ENCODE measurements at regions not wholly inside any gene's neighbourhood (a gene's known extent, or its start where the extent isn't known, plus 50 kb on each side); places are given as distances from the start of the nearest gene placed in this dataset.

- H4K20me1 ChIP-seq (replicated peaks; ENCODE audit: control insufficient read depth, extremely low read depth, insufficient read depth, low read length) = no peaks in the 10 kb centered on the region
- no peaks in the 10 kb centered on the region for H3K79me2 ChIP-seq (ENCODE audit: control insufficient read depth, insufficient read depth, low read length)
- FAIRE-seq = no peak
- H3K9me1 ChIP-seq (replicated peaks; ENCODE audit: control insufficient read depth, extremely low read depth, insufficient read depth, low read length) = no peaks in the 10 kb centered on the region
- H3K4me2 ChIP-seq (ENCODE audit: insufficient read depth, low read length) = no peak overlapping the region
- no peak overlapping the region for H3K27ac ChIP-seq (ENCODE audit: insufficient read depth, low read depth, low read length)
- peaks cover 24% of the 10 kb centered on the region for H3K4me1 ChIP-seq (ENCODE audit: control insufficient read depth, extremely low read depth, insufficient read depth, low read length)
- dilution Hi-C loops (cut with MboI; ENCODE audit: extremely low pct_ligation_motif_present, low sequenced_read_pairs) (no loop called here), intact Hi-C loops (cut with micrococcal nuclease) (no loop called here)
- no peak overlapping the region for H3K9ac ChIP-seq (replicated peaks; ENCODE audit: extremely low read depth, insufficient read depth, low read length)
- no peak overlapping the region for H2AFZ ChIP-seq (ENCODE audit: low read depth, low read length)
- no peak overlapping the region for H3K4me3 ChIP-seq (replicated peaks in 1 of 3; ENCODE audit: insufficient read depth in 1 of 3, low read depth in 1 of 3, low read length in 3 of 3)
- POLR2A ChIA-PET = no interaction called here
- H3K27me3 ChIP-seq (ENCODE audit: control insufficient read depth in 2 of 2, insufficient read depth in 2 of 2, low read length in 2 of 2) = no peaks in the 10 kb centered on the region
- BruUV-seq (replicated peaks) = no TSS peak
- H3K36me3 ChIP-seq (ENCODE audit: control insufficient read depth in 2 of 2, extremely low read depth in 1 of 2, insufficient read depth in 2 of 2, low read length in 2 of 2) = no peaks in the 10 kb centered on the region
- TF ChIP-seq GATA2 (IDR thresholded peaks at IDR 0.05; ENCODE audit: insufficient read depth, insufficient read length, low read depth, low read length) (no peak), FOS (IDR thresholded peaks at IDR 0.05; ENCODE audit: borderline replicate concordance, insufficient read depth, low read length) (no peak), POLR2AphosphoS5 (IDR thresholded peaks at IDR 0.05; ENCODE audit: insufficient read depth, low read depth, low read length) (no peak), MAX (IDR thresholded peaks at IDR 0.05; ENCODE audit: insufficient read depth, insufficient read length) (no peak), EZH2 (IDR thresholded peaks at IDR 0.05; ENCODE audit: borderline replicate concordance, low read depth, low read length, severe bottlenecking) (no peak), JUN (IDR thresholded peaks at IDR 0.05; ENCODE audit: borderline replicate concordance, insufficient read depth, insufficient read length, low read depth) (no peak), POLR2A (IDR thresholded peaks at IDR 0.05; ENCODE audit: low read depth, low read length) (no peak), MYC (IDR thresholded peaks at IDR 0.05; ENCODE audit: low read depth, low read length) (no peak)
- TF ChIP-seq, protein P1, sequence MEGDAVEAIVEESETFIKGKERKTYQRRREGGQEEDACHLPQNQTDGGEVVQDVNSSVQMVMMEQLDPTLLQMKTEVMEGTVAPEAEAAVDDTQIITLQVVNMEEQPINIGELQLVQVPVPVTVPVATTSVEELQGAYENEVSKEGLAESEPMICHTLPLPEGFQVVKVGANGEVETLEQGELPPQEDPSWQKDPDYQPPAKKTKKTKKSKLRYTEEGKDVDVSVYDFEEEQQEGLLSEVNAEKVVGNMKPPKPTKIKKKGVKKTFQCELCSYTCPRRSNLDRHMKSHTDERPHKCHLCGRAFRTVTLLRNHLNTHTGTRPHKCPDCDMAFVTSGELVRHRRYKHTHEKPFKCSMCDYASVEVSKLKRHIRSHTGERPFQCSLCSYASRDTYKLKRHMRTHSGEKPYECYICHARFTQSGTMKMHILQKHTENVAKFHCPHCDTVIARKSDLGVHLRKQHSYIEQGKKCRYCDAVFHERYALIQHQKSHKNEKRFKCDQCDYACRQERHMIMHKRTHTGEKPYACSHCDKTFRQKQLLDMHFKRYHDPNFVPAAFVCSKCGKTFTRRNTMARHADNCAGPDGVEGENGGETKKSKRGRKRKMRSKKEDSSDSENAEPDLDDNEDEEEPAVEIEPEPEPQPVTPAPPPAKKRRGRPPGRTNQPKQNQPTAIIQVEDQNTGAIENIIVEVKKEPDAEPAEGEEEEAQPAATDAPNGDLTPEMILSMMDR (IDR thresholded peaks at IDR 0.05; ENCODE audit: extremely low read depth in 1 of 2, insufficient read depth in 1 of 2, low read depth in 1 of 2, low read length in 2 of 2) = no peak
- no peaks in the 10 kb centered on the region for H3K9me3 ChIP-seq (replicated peaks; ENCODE audit: control insufficient read depth, insufficient read depth, low read length)
- CTCF ChIA-PET = no interaction called here
- peak; percentile 47 for DNase-seq (ENCODE audit: low read depth, low spot score)
Measured at GRCh38 chr2:43054367-43054766, 172.0 kb downstream of the ZFP36L2 start.

Data from endothelial cell of umbilical vein (primary cell).